K562 (cell line): ENCODE measurements at regions not wholly inside any gene's neighbourhood (a gene's known extent, or its start where the extent isn't known, plus 50 kb on each side); places are given as distances from the start of the nearest gene placed in this dataset.

Experiments used
- CUX1 ChIP-seq: fragments of 200-800 bp; sonication (Bioruptor generic); IDR thresholded peaks from 2 replicates; pipeline ENCODE4 v1.6.1; 2016; ENCODE audit warnings: missing genetic modification characterization, missing compliant biosample characterization
- DEAF1 ChIP-seq: fragments of 450-650 bp; formaldehyde crosslinking; IDR thresholded peaks from 2 replicates; pipeline ENCODE4 v1.4.0; 2020; ENCODE audit warnings: mild to moderate bottlenecking, moderate library complexity
- E2F1 ChIP-seq: sonication (generic); formaldehyde crosslinking; IDR thresholded peaks from 2 replicates; pipeline ENCODE4 v1.8.1; 2023; ENCODE audit warnings: mild to moderate bottlenecking, missing genetic modification reagents, moderate library complexity
- ELK3 ChIP-seq: fragments of 450-650 bp; formaldehyde crosslinking; IDR thresholded peaks from 2 replicates; pipeline ENCODE4 v1.4.0; 2020; ENCODE audit warnings: mild to moderate bottlenecking
- ERF ChIP-seq: fragments of 450-650 bp; formaldehyde crosslinking; IDR thresholded peaks from 2 replicates; pipeline ENCODE4 v1.4.0; 2020; ENCODE audit warnings: mild to moderate bottlenecking, mixed read lengths
- ETV1 ChIP-seq: fragments of 450-650 bp; conservative IDR thresholded peaks from 2 replicates; pipeline ENCODE4 v1.6.1; 2016; ENCODE audit warnings: missing genetic modification characterization, control low read depth, low read depth, missing compliant biosample characterization
- FIP1L1 ChIP-seq: fragments of 200-400 bp; formaldehyde crosslinking; IDR thresholded peaks from 2 replicates; pipeline ENCODE4 v1.6.1; 2018; ENCODE audit warnings: mild to moderate bottlenecking, low read depth, low read length; ENCODE audit not compliant: poor library complexity, severe bottlenecking
- MEF2A ChIP-seq: IDR thresholded peaks from 2 replicates; pipeline ENCODE4 v1.6.1; 2011; ENCODE audit warnings: low read depth, mild to moderate bottlenecking, low read length, moderate library complexity; ENCODE audit not compliant: control insufficient read depth
- MNT ChIP-seq, 2 experiments: fragments of 450-650 bp; conservative IDR thresholded peaks; 2 replicates each; pipeline ENCODE4 v1.6.1; 2017; ENCODE audit warnings: mild to moderate bottlenecking in 2 of 2, moderate library complexity in 2 of 2
- RBM22 ChIP-seq: fragments of 200-400 bp; formaldehyde crosslinking; IDR thresholded peaks from 2 replicates; pipeline ENCODE4 v1.6.1; 2018; ENCODE audit warnings: low read length, low read depth; ENCODE audit not compliant: poor library complexity, severe bottlenecking
- RFX1 ChIP-seq: fragments of 450-650 bp; IDR thresholded peaks from 2 replicates; pipeline ENCODE4 v1.6.1; 2016; ENCODE audit warnings: mild to moderate bottlenecking, moderate library complexity
- SAP30 ChIP-seq: fragments of 200-600 bp; sonication (generic); IDR thresholded peaks from 2 replicates; pipeline ENCODE4 v1.6.1; 2012; ENCODE audit warnings: borderline replicate concordance, low read depth, mild to moderate bottlenecking, moderate library complexity, low read length, control low read depth, inconsistent platforms; ENCODE audit not compliant: insufficient read depth, poor library complexity, severe bottlenecking
- STAG1 ChIP-seq: sonication (generic); formaldehyde crosslinking; IDR thresholded peaks from 2 replicates; pipeline ENCODE4 v1.5.0; 2020; ENCODE audit warnings: missing genetic modification reagents, borderline replicate concordance
- ZKSCAN8 ChIP-seq: fragments of 200-800 bp; sonication (Bioruptor generic); IDR thresholded peaks from 2 replicates; pipeline ENCODE4 v1.6.1; 2016; ENCODE audit warnings: missing genetic modification characterization, missing compliant biosample characterization
- ZNF511 ChIP-seq: sonication (generic); formaldehyde crosslinking; IDR thresholded peaks from 2 replicates; pipeline ENCODE4 v1.8.0; 2022; ENCODE audit warnings: mild to moderate bottlenecking, missing genetic modification reagents

GRCh38 chr22:47678048-47678447 lies 915.6 kb downstream of the TBC1D22A start (continued):
- TF ChIP-seq ETV1 (tag) = no peak
- no peak for TF ChIP-seq MNT (conservative IDR thresholded peaks at IDR 0.05)
- no peak for TF ChIP-seq ZNF511
- TF ChIP-seq RBM22 = no peak
- no peak for TF ChIP-seq MEF2A
- TF ChIP-seq RFX1 = no peak
- TF ChIP-seq DEAF1 (CRISPR knock-in tag) = no peak
- TF ChIP-seq FIP1L1 = no peak
- no peak for TF ChIP-seq SAP30
- no peak for TF ChIP-seq E2F1 (CRISPR knock-in tag)
- no peak for TF ChIP-seq ELK3 (CRISPR knock-in tag)
- TF ChIP-seq STAG1 (CRISPR knock-in tag) = no peak
- TF ChIP-seq ZKSCAN8 (CRISPR knock-in tag) = no peak
- no peak for TF ChIP-seq CUX1 (CRISPR knock-in tag)
- TF ChIP-seq ERF (CRISPR knock-in tag) = no peak
